ENCODE measurements at regions not wholly inside any gene's neighbourhood (a gene's known extent, or its start where the extent isn't known, plus 50 kb on each side); places are given as distances from the start of the nearest gene placed in this dataset.
"Not testable (repeated sequence)": the region's sequence is repeated elsewhere in the genome, so short reads cannot be mapped to it uniquely, and the experiment has no call there.

DNA sequence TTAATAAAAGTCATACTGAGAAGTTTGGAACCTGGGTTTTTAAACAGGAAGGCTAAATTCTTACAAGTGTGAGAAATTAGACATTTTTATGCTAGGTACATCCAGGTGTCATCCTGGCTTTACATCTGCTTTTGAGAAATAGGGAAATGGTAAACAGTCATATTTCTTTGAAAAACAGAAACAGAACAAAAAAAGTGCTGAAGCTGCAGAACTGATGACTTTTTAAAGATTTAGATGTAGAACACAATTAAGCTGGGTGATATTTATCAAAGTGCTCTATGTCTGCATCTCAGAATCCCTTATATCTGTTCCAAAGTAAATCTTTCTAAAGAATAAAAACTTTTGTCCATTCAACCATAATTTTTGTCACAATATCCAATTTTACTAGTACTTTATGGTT, 282.9 kb upstream of the ATXN7L3B start:
- ATAC-seq (ENCODE audit: low FRiP score in 2 of 2) (no peak), DNase-seq (no peak)
- H3K27me3 ChIP-seq = no peaks in the 10 kb centered on the region
- H3K4me3 ChIP-seq = no peak overlapping the region
- peaks cover 0 to 3% (median 0%) of the 10 kb centered on the region in 4 donors for H3K9me3 ChIP-seq
- no peak for TF ChIP-seq POLR2AphosphoS5 (IDR thresholded peaks at IDR 0.05)
- no peak for TF ChIP-seq CTCF (IDR thresholded peaks at IDR 0.05)
- no peak for TF ChIP-seq EP300 (IDR thresholded peaks at IDR 0.05)
- no peak for TF ChIP-seq POLR2A (IDR thresholded peaks at IDR 0.05)
- no peaks in the 10 kb centered on the region for H3K36me3 ChIP-seq
- H3K27ac ChIP-seq = no peak overlapping the region
- no peaks in the 10 kb centered on the region for H3K4me1 ChIP-seq

DNA sequence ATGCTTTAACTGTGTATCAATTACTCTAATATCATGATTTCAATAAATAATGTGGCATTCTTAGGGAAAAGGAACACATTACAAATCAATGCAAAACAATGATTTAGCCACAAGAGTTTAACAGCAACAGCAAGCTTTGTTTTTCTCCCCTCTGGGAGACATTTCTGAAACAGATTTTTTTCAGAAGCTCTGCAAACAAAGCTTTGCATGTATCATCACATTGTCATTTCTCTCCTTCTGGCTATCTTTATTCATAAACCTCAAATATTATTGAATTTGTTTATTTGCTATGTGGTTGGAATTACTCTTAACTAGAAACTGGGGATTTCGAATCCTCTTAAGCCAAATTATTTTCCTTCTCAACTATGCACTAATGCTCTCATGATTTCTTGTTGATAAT, 278.4 kb upstream of the ATXN7L3B start:
- Histone ChIP-seq H3K4me3 (no peak overlapping the region), H3K9me3 (no peaks in the 10 kb centered on the region), H3K36me3 (no peaks in the 10 kb centered on the region), H3K4me1 (no peaks in the 10 kb centered on the region), H3K27ac (no peak overlapping the region), H3K27me3 (no peaks in the 10 kb centered on the region)
- DNase-seq (no peak), ATAC-seq (ENCODE audit: low FRiP score in 2 of 2) (no peak)
- TF ChIP-seq CTCF (IDR thresholded peaks at IDR 0.05) = no peak
- 77 to 89% methylated on average over 1 of the region's 1 CpG for WGBS, 2 donors

GRCh38 chr12:74264692-74265091, 272.9 kb upstream of the ATXN7L3B start:
- Histone ChIP-seq H3K4me3 (no peak overlapping the region), H3K36me3 (no peaks in the 10 kb centered on the region), H3K27me3 (no peaks in the 10 kb centered on the region), H3K4me1 (no peaks in the 10 kb centered on the region), H3K9me3 (no peaks in the 10 kb centered on the region), H3K27ac (no peak overlapping the region)
- TF ChIP-seq CTCF (IDR thresholded peaks at IDR 0.05) (no peak), EP300 (IDR thresholded peaks at IDR 0.05) (no peak), POLR2A (IDR thresholded peaks at IDR 0.05) (no peak), POLR2AphosphoS5 (IDR thresholded peaks at IDR 0.05) (no peak)
- ATAC-seq (ENCODE audit: low FRiP score in 2 of 2) (no peak), DNase-seq (peak in 1 of 2 donors; percentile 46)
- WGBS, 2 donors = 94 to 96% methylated on average over 14 to 15 of the region's 15 CpGs

DNA sequence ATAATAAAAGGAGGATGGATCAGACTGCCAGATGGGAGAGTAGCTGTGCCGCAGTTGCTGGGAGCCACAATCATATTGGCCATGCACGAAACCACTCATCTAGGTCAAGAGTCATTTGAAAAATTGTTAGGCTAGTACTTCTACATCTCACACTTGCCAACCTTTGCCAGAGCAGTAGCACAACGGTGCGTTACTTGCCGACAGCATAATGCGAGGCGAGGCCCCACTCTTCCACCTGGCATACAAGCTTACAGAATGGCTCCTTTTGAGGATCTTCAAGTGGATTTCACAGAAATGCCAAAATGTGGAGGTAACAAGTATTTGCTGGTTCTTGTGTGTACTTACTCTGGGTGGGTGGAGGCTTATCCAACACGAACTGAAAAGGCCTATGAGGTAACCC, 268.3 kb upstream of the ATXN7L3B start:
- not testable (repeated sequence) for H3K9me3 ChIP-seq; H3K36me3 ChIP-seq; H3K27ac ChIP-seq; H3K4me1 ChIP-seq; H3K27me3 ChIP-seq; ATAC-seq (ENCODE audit: low FRiP score in 2 of 2); H3K4me3 ChIP-seq
- WGBS, 2 donors = 73 to 75% methylated on average over 5 to 8 of the region's 8 CpGs
- peak in 1 of 2 donors; percentile 54 for DNase-seq

DNA sequence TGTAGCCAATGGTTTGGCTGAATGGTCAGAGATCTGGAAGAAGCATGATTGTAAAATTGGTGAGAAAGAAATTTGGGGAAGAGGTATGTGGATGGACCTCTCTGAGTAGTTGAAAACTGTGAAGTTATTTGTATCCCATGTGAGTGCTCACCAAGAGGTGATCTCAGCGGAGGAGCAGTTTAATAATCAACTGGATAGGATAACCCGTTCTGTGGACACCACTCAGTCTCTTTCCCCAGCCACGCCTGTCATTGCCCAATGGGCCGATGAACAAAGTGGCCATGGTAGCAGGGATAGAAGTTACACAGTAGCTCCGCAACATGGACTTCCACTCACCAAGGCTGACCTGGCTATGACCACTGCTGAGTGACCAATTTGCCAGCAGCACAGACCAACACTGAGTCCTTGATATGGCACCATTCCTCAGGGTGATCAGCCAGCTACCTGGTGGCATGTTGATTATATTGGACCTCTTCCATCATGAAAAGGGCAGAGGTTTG, 257.4 kb upstream of the ATXN7L3B start:
- DNase-seq = no peak
- H3K36me3 ChIP-seq = no peaks in the 10 kb centered on the region

DNA sequence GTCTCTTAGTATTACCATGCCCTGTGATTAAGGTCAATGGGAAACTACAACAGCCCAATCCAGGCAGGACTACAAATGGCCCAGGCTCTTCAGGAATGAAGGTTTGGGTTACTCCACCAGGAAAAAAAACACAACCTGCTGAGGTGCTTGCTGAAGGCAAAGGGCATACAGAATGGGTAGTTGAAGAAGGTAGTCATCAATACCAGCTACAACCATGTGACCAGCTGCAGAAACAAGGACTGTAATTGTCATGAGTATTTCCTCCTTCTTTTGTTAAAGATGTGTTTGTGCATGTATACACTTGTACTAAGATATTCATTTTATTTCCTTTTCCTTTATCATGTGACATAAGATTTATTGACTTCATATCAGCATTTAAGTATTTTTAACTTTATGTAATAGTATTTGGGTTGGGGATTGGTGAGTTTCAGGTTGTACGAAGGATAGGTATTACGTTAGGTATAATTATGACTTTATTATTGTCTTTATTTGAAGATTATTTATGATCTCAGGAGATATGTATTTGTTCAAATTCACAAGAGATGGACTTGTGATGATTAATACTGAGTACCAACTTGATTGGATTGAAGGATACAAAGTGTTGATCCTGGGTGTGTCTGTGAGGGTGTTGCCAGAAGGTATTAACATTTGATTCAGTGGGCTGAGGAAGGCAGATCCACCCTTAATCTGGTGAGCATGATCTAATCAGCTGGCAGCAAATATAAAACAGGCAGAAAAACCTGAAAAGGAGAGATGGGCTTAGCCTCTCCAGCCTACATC, 256.0 kb upstream of the ATXN7L3B start:
- H3K4me3 ChIP-seq; H3K27ac ChIP-seq; ATAC-seq (ENCODE audit: low FRiP score in 2 of 2); H3K4me1 ChIP-seq; H3K27me3 ChIP-seq; DNase-seq; H3K36me3 ChIP-seq: not testable (repeated sequence)
- WGBS, 2 donors = 93 to 94% methylated on average over 2 of the region's 2 CpGs
- peaks cover 0 to 13% (median 5%) of the 10 kb centered on the region in 4 donors for H3K9me3 ChIP-seq

More for the DNA sequence above, 257.4 kb upstream of the ATXN7L3B start:
- 88 to 91% methylated on average over 2 to 5 of the region's 5 CpGs for WGBS, 2 donors
- no peaks in the 10 kb centered on the region for H3K27me3 ChIP-seq
- no peak overlapping the region for H3K27ac ChIP-seq
- no peak for ATAC-seq (ENCODE audit: low FRiP score in 2 of 2)
- peaks cover 0 to 13% (median 5%) of the 10 kb centered on the region in 4 donors for H3K9me3 ChIP-seq
- TF ChIP-seq POLR2AphosphoS5 (IDR thresholded peaks at IDR 0.05) (no peak), CTCF (IDR thresholded peaks at IDR 0.05) (no peak), EP300 (IDR thresholded peaks at IDR 0.05) (no peak), POLR2A (IDR thresholded peaks at IDR 0.05) (no peak)
- H3K4me1 ChIP-seq = no peaks in the 10 kb centered on the region
- no peak overlapping the region for H3K4me3 ChIP-seq
